ENCODE measurements at regions not wholly inside any gene's neighbourhood (a gene's known extent, or its start where the extent isn't known, plus 50 kb on each side); places are given as distances from the start of the nearest gene placed in this dataset.
"Not testable (repeated sequence)": the region's sequence is repeated elsewhere in the genome, so short reads cannot be mapped to it uniquely, and the experiment has no call there.

GRCh38 chr16:90220315-90220714, 143.2 kb upstream of the PRDM7 start:
- not testable (repeated sequence) for DNase-seq

GRCh38 chr16:90175610-90176009, 98.5 kb upstream of the PRDM7 start:
- DNase-seq = not testable (repeated sequence)

GRCh38 chr16:90171626-90172025, 94.5 kb upstream of the PRDM7 start:
- not testable (repeated sequence) for DNase-seq

- DNase-seq = not testable (repeated sequence)
Observed at GRCh38 chr16:90169127-90169655, 92.1 kb upstream of the PRDM7 start.

- peak; percentile 9 for DNase-seq
Observed at GRCh38 chr16:90168349-90169126, 91.4 kb upstream of the PRDM7 start.

- DNase-seq = not testable (repeated sequence)
Observed at GRCh38 chr16:90167734-90168133, 90.6 kb upstream of the PRDM7 start.

GRCh38 chr16:90166679-90167556, 89.8 kb upstream of the PRDM7 start:
- not testable (repeated sequence) for DNase-seq

GRCh38 chr16:90151027-90151426, 73.9 kb upstream of the PRDM7 start:
- not testable (repeated sequence) for DNase-seq

Measured in activated CD4-positive, alpha-beta T cell treated with anti-CD3 and anti-CD28 coated beads for 48 hours (primary cell).